B cell (primary cell): ENCODE measurements at regions not wholly inside any gene's neighbourhood (a gene's known extent, or its start where the extent isn't known, plus 50 kb on each side); places are given as distances from the start of the nearest gene placed in this dataset.

ENCODE experiments used
- EZH2 ChIP-seq: IDR thresholded peaks from 2 replicates; pipeline ENCODE4 v1.6.1; 2012; ENCODE audit warnings: borderline replicate concordance, low read depth, mild to moderate bottlenecking, moderate library complexity, low read length; ENCODE audit not compliant: insufficient read depth, poor library complexity, severe bottlenecking
- TF ChIP-seq, protein P1 (sequence below): fragments of 200-600 bp; IDR thresholded peaks from one replicate; pipeline ENCODE4 v1.8.0; 2022; ENCODE audit warnings: antibody characterized with exemption, mild to moderate bottlenecking

- TF ChIP-seq, protein P1, sequence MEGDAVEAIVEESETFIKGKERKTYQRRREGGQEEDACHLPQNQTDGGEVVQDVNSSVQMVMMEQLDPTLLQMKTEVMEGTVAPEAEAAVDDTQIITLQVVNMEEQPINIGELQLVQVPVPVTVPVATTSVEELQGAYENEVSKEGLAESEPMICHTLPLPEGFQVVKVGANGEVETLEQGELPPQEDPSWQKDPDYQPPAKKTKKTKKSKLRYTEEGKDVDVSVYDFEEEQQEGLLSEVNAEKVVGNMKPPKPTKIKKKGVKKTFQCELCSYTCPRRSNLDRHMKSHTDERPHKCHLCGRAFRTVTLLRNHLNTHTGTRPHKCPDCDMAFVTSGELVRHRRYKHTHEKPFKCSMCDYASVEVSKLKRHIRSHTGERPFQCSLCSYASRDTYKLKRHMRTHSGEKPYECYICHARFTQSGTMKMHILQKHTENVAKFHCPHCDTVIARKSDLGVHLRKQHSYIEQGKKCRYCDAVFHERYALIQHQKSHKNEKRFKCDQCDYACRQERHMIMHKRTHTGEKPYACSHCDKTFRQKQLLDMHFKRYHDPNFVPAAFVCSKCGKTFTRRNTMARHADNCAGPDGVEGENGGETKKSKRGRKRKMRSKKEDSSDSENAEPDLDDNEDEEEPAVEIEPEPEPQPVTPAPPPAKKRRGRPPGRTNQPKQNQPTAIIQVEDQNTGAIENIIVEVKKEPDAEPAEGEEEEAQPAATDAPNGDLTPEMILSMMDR, result no peak
- TF ChIP-seq EZH2, result no peak
These were observed 342.8 kb upstream of the SFSWAP start for GRCh38 chr12:131367983-131368667.
